HCT116 (cell line): ENCODE measurements at regions not wholly inside any gene's neighbourhood (a gene's known extent, or its start where the extent isn't known, plus 50 kb on each side); places are given as distances from the start of the nearest gene placed in this dataset.

ENCODE experiments used
- JUND ChIP-seq: IDR thresholded peaks from 2 replicates; pipeline ENCODE4 v1.6.1; 2012
- POLR2AphosphoS5 ChIP-seq: IDR thresholded peaks from 2 replicates; pipeline ENCODE4 v1.6.1; 2011; ENCODE audit warnings: mild to moderate bottlenecking, low read depth, low read length, moderate library complexity
- TF ChIP-seq, protein P1 (sequence below), 3 experiments: fragments of 200-600 bp in 1 of 3; sonication (generic) in 1 of 3; IDR thresholded peaks in 2 of 3; conservative IDR thresholded peaks in 1 of 3; 2 replicates each; pipeline ENCODE4 v1.5.1; 2012 to 2017; ENCODE audit warnings: low read depth in 2 of 3, low read length in 2 of 3, antibody characterized with exemption in 1 of 3, borderline replicate concordance in 1 of 3, control low read depth in 1 of 3, mild to moderate bottlenecking in 1 of 3, mixed read lengths in 1 of 3, mixed run types in 1 of 3, moderate library complexity in 1 of 3; ENCODE audit not compliant: insufficient read depth in 1 of 3

DNA sequence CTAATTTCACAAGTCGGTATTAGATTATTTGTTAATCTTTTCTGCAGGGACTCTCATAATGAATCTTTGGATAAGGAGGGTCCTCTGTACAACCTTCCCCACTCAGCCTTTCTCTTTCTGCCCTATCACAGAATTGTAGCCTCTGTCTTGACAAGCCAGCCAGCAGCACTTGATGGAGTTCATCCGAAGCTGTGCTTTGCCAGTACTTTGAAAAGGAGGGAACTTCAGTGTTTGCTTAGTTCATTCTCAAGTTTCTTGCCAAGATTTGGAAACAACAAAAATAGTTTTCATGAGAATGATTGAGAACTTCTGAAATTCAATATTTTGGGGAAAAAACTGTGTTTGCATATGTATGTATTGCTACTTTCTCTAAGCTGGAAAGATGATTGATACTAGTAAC lies 69.3 kb upstream of the HMGB1 start:
- TF ChIP-seq, protein P1, sequence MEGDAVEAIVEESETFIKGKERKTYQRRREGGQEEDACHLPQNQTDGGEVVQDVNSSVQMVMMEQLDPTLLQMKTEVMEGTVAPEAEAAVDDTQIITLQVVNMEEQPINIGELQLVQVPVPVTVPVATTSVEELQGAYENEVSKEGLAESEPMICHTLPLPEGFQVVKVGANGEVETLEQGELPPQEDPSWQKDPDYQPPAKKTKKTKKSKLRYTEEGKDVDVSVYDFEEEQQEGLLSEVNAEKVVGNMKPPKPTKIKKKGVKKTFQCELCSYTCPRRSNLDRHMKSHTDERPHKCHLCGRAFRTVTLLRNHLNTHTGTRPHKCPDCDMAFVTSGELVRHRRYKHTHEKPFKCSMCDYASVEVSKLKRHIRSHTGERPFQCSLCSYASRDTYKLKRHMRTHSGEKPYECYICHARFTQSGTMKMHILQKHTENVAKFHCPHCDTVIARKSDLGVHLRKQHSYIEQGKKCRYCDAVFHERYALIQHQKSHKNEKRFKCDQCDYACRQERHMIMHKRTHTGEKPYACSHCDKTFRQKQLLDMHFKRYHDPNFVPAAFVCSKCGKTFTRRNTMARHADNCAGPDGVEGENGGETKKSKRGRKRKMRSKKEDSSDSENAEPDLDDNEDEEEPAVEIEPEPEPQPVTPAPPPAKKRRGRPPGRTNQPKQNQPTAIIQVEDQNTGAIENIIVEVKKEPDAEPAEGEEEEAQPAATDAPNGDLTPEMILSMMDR (IDR thresholded peaks at IDR 0.05 in 2 of 3, conservative IDR thresholded peaks at IDR 0.05 in 1 of 3; ENCODE audit: borderline replicate concordance in 1 of 3, insufficient read depth in 1 of 3, low read depth in 2 of 3, low read length in 2 of 3): no peak
- TF ChIP-seq JUND: no peak
- no peak for TF ChIP-seq POLR2AphosphoS5
